Body of pancreas (tissue), 4 donors: ENCODE measurements at regions not wholly inside any gene's neighbourhood (a gene's known extent, or its start where the extent isn't known, plus 50 kb on each side); places are given as distances from the start of the nearest gene placed in this dataset.

Experiments
- POLR2A ChIP-seq, 3 donors: fragments of 450-650 bp; IDR thresholded peaks; one replicate each; pipeline ENCODE4 v1.6.1; 2016; ENCODE audit warnings: antibody characterized with exemption in 3 of 3, mild to moderate bottlenecking in 2 of 3
- TF ChIP-seq, protein P1 (sequence below), 7 experiments: fragments of 450-650 bp in 4 of 7; fragments of 200-600 bp in 3 of 7; sonication (generic) in 3 of 7; IDR thresholded peaks; one replicate each; pipeline ENCODE4 v1.5.1; 2016 to 2019; ENCODE audit warnings: antibody characterized with exemption in 7 of 7

DNA sequence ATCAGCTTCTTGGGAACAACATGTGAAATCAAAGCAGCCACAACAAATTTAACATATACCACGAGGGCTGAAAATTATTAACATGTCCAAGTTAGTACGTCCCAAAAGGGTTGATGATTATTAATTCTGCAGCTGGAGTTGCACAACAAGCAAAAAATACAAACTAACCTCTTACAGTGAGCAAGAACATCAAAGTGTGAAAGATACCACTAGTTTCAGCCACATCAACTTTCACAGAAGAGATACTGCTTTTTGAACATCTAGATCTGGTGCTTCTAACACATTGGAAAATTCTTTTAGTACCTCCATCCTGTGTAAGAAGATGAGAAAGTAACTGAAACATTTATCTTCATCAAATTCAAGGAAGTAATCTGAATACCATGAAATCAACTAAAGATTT, 334.1 kb downstream of the PCDH7 start:
- TF ChIP-seq POLR2A (IDR thresholded peaks at IDR 0.05) = no peak
- TF ChIP-seq, protein P1, sequence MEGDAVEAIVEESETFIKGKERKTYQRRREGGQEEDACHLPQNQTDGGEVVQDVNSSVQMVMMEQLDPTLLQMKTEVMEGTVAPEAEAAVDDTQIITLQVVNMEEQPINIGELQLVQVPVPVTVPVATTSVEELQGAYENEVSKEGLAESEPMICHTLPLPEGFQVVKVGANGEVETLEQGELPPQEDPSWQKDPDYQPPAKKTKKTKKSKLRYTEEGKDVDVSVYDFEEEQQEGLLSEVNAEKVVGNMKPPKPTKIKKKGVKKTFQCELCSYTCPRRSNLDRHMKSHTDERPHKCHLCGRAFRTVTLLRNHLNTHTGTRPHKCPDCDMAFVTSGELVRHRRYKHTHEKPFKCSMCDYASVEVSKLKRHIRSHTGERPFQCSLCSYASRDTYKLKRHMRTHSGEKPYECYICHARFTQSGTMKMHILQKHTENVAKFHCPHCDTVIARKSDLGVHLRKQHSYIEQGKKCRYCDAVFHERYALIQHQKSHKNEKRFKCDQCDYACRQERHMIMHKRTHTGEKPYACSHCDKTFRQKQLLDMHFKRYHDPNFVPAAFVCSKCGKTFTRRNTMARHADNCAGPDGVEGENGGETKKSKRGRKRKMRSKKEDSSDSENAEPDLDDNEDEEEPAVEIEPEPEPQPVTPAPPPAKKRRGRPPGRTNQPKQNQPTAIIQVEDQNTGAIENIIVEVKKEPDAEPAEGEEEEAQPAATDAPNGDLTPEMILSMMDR (IDR thresholded peaks at IDR 0.05) = no peak
